ENCODE measurements at regions not wholly inside any gene's neighbourhood (a gene's known extent, or its start where the extent isn't known, plus 50 kb on each side); places are given as distances from the start of the nearest gene placed in this dataset.
A peak's percentile ranks its signal among the peaks of the same experiment; 100 is the strongest.

DNA sequence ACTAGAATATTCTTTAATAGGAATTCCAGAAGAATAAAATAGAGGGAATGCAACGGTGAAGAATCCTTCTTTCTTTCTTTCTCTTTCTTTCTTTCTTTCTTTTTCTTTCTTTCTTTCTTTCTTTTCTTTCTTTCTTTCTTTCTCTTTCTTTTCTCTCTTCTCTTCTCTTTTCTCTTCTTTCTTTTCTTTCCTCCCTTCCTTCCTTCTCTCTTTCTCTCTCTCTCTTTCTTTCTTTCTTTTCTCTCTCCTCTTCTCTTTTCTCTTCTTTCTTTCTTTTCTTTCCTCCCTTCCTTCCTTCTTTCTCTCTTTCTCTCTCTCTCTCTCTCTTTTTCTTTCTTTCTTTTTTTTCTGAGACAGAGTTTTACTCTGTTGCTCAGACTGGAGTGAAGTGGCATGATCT, 160.8 kb upstream of the PRICKLE1 start:
- Histone ChIP-seq H3K9ac (ENCODE audit: insufficient read depth, low read length) (no peak overlapping the region), H3K4me1 (ENCODE audit: control insufficient read depth, extremely low read depth, insufficient read depth, low read length) (no peaks in the 10 kb centered on the region), H4K20me1 (ENCODE audit: control insufficient read depth, extremely low read depth, insufficient read depth, low read length) (no peaks in the 10 kb centered on the region), H3K4me2 (ENCODE audit: extremely low read depth, insufficient read depth, low read length) (no peak overlapping the region), H3K9me3 (ENCODE audit: control insufficient read depth, insufficient read depth, low read depth, low read length) (no peaks in the 10 kb centered on the region), H3K27me3 (ENCODE audit: control insufficient read depth, insufficient read depth, low read length) (no peaks in the 10 kb centered on the region), H3K4me3 (replicated peaks in 1 of 4; ENCODE audit: control extremely low read depth in 1 of 4, insufficient read depth in 1 of 4, low read depth in 3 of 4, low read length in 4 of 4) (no peak overlapping the region), H2AFZ (ENCODE audit: low read length) (no peak overlapping the region), H3K27ac (ENCODE audit: insufficient read depth, low read length) (no peak overlapping the region), H3K79me2 (ENCODE audit: control insufficient read depth, insufficient read depth, low read length) (no peaks in the 10 kb centered on the region), H3K36me3 (ENCODE audit: control insufficient read depth, insufficient read depth, low read length) (no peaks in the 10 kb centered on the region)
- TF ChIP-seq, protein P1, sequence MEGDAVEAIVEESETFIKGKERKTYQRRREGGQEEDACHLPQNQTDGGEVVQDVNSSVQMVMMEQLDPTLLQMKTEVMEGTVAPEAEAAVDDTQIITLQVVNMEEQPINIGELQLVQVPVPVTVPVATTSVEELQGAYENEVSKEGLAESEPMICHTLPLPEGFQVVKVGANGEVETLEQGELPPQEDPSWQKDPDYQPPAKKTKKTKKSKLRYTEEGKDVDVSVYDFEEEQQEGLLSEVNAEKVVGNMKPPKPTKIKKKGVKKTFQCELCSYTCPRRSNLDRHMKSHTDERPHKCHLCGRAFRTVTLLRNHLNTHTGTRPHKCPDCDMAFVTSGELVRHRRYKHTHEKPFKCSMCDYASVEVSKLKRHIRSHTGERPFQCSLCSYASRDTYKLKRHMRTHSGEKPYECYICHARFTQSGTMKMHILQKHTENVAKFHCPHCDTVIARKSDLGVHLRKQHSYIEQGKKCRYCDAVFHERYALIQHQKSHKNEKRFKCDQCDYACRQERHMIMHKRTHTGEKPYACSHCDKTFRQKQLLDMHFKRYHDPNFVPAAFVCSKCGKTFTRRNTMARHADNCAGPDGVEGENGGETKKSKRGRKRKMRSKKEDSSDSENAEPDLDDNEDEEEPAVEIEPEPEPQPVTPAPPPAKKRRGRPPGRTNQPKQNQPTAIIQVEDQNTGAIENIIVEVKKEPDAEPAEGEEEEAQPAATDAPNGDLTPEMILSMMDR (conservative IDR thresholded peaks at IDR 0.05 in 1 of 2, IDR thresholded peaks at IDR 0.05 in 1 of 2; ENCODE audit: low read depth in 1 of 2, low read length in 2 of 2): no peak
- no peak for TF ChIP-seq EZH2 (IDR thresholded peaks at IDR 0.05; ENCODE audit: low read length, missing control alignments)
- no peak for DNase-seq (ENCODE audit: low read depth in 2 of 2)

- Histone ChIP-seq H3K9me3 (ENCODE audit: control insufficient read depth, insufficient read depth, low read depth, low read length) (no peaks in the 10 kb centered on the region), H3K27me3 (ENCODE audit: control insufficient read depth, insufficient read depth, low read length) (no peaks in the 10 kb centered on the region), H3K4me2 (ENCODE audit: extremely low read depth, insufficient read depth, low read length) (no peak overlapping the region), H3K9ac (ENCODE audit: insufficient read depth, low read length) (no peak overlapping the region), H3K79me2 (ENCODE audit: control insufficient read depth, insufficient read depth, low read length) (no peaks in the 10 kb centered on the region), H4K20me1 (ENCODE audit: control insufficient read depth, extremely low read depth, insufficient read depth, low read length) (no peaks in the 10 kb centered on the region), H2AFZ (ENCODE audit: low read length) (no peak overlapping the region), H3K27ac (ENCODE audit: insufficient read depth, low read length) (no peak overlapping the region), H3K4me1 (ENCODE audit: control insufficient read depth, extremely low read depth, insufficient read depth, low read length) (no peaks in the 10 kb centered on the region), H3K4me3 (replicated peaks in 1 of 4; ENCODE audit: control extremely low read depth in 1 of 4, insufficient read depth in 1 of 4, low read depth in 3 of 4, low read length in 4 of 4) (no peak overlapping the region), H3K36me3 (ENCODE audit: control insufficient read depth, insufficient read depth, low read length) (no peaks in the 10 kb centered on the region)
- no peak for DNase-seq (ENCODE audit: low read depth in 2 of 2)
- TF ChIP-seq, protein P1 (conservative IDR thresholded peaks at IDR 0.05 in 1 of 2, IDR thresholded peaks at IDR 0.05 in 1 of 2; ENCODE audit: low read depth in 1 of 2, low read length in 2 of 2): no peak
- no peak for TF ChIP-seq EZH2 (IDR thresholded peaks at IDR 0.05; ENCODE audit: low read length, missing control alignments)
These were observed 159.7 kb upstream of the PRICKLE1 start for GRCh38 chr12:42749239-42749638.

DNA sequence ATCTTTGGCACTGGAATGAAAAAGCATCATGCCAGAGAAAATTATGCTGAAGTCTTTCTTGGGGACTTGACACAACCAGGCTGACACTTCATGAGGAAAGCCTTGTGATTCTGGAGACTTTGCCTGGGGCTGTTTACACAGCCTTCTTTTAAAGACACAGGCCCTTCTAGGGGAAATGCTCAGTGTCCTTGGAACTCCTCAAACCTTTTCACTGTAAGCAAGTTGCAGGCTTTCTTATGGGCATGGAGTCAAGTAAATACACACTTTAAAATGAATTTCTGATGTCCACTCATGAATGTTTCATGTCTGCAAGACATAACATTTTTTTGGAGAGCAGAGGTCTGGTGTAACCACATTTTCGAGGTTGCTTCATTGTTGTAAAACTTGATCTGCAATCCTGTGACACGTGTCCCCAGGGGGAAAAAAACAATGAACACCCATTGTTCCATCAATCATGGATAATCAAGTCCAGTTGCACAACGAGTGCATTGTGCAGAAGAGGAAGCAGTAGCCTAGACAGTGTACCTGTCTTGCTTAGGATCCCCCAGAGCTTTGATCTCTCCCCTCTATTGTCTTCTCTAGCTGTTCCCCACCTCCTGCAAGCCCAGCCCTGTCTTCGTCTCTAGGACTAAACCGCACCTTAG, 155.1 kb upstream of the PRICKLE1 start:
- Histone ChIP-seq H3K27ac (ENCODE audit: insufficient read depth, low read length) (no peak overlapping the region), H3K4me3 (replicated peaks in 1 of 4; ENCODE audit: control extremely low read depth in 1 of 4, insufficient read depth in 1 of 4, low read depth in 3 of 4, low read length in 4 of 4) (no peak overlapping the region), H3K27me3 (ENCODE audit: control insufficient read depth, insufficient read depth, low read length) (no peaks in the 10 kb centered on the region), H2AFZ (ENCODE audit: low read length) (no peak overlapping the region), H3K4me2 (ENCODE audit: extremely low read depth, insufficient read depth, low read length) (no peak overlapping the region), H3K9ac (ENCODE audit: insufficient read depth, low read length) (no peak overlapping the region), H3K9me3 (ENCODE audit: control insufficient read depth, insufficient read depth, low read depth, low read length) (no peaks in the 10 kb centered on the region), H3K4me1 (ENCODE audit: control insufficient read depth, extremely low read depth, insufficient read depth, low read length) (peaks cover 5% of the 10 kb centered on the region), H3K79me2 (ENCODE audit: control insufficient read depth, insufficient read depth, low read length) (no peaks in the 10 kb centered on the region), H3K36me3 (ENCODE audit: control insufficient read depth, insufficient read depth, low read length) (no peaks in the 10 kb centered on the region), H4K20me1 (ENCODE audit: control insufficient read depth, extremely low read depth, insufficient read depth, low read length) (no peaks in the 10 kb centered on the region)
- DNase-seq (ENCODE audit: low read depth in 2 of 2): peak in 1 of 2 donors; percentile 55
- TF ChIP-seq EZH2 (IDR thresholded peaks at IDR 0.05; ENCODE audit: low read length, missing control alignments): no peak
- TF ChIP-seq, protein P1 (conservative IDR thresholded peaks at IDR 0.05 in 1 of 2, IDR thresholded peaks at IDR 0.05 in 1 of 2; ENCODE audit: low read depth in 1 of 2, low read length in 2 of 2): no peak

All from fibroblast of lung (primary cell).